WTC11 (cell line): ENCODE measurements at regions not wholly inside any gene's neighbourhood (a gene's known extent, or its start where the extent isn't known, plus 50 kb on each side); places are given as distances from the start of the nearest gene placed in this dataset.
"Not testable (repeated sequence)": the region's sequence is repeated elsewhere in the genome, so short reads cannot be mapped to it uniquely, and the experiment has no call there.

ENCODE experiments used
- ATAC-seq: fragments of 200-7000 bp; cut with Tn5 transposase; 2 replicates; pipeline ENCODE4 v1.10.0; 2021; ENCODE audit warnings: mild to moderate bottlenecking, moderate library complexity
- CTCF ChIA-PET: fragments of 300-600 bp; sonication (Branson Sonifier 250); formaldehyde crosslinking; loops from one replicate; lab custom pipeline; 2021; ENCODE audit warnings: antibody characterized with exemption; lab: Charles Lee
- POLR2A ChIA-PET: fragments of 350-600 bp; sonication (Branson Sonifier 250); formaldehyde crosslinking; loops from one replicate; lab custom pipeline; 2021; ENCODE audit warnings: antibody characterized with exemption; lab: Charles Lee
- DNase-seq: peaks from one replicate; pipeline ENCODE4 v3.0.0; 2021; ENCODE audit warnings: low spot score
- H3K27ac Mint-ChIP-seq: 2 replicates; pipeline ENCODE4 v1.8.0; 2021; ENCODE audit warnings: mixed read lengths
- H3K27me3 Mint-ChIP-seq: 2 replicates; pipeline ENCODE4 v1.8.0; 2021; ENCODE audit warnings: low read depth, mild to moderate bottlenecking, moderate library complexity, mixed read lengths
- H3K36me3 Mint-ChIP-seq: 2 replicates; pipeline ENCODE4 v1.8.0; 2021; ENCODE audit warnings: mixed read lengths
- H3K4me1 Mint-ChIP-seq: 2 replicates; pipeline ENCODE4 v1.8.0; 2022; ENCODE audit warnings: mixed read lengths
- H3K4me3 Mint-ChIP-seq: 2 replicates; pipeline ENCODE4 v1.8.0; 2021; ENCODE audit warnings: mild to moderate bottlenecking, moderate library complexity, mixed read lengths
- H3K9me3 Mint-ChIP-seq: 2 replicates; pipeline ENCODE4 v1.8.0; 2021; ENCODE audit warnings: mixed read lengths
- AR ChIP-seq: fragments of 250-450 bp; sonication (Bioruptor Pico); IDR thresholded peaks from 2 replicates; pipeline ENCODE4 v1.9.0; 2021; ENCODE audit warnings: mild to moderate bottlenecking
- CBFB ChIP-seq: sonication (generic); formaldehyde crosslinking; IDR thresholded peaks from 2 replicates; pipeline ENCODE4 v1.8.1; 2022; ENCODE audit warnings: mild to moderate bottlenecking, low read depth, missing genetic modification reagents
- CREM ChIP-seq: sonication (generic); formaldehyde crosslinking; IDR thresholded peaks from 2 replicates; pipeline ENCODE4 v1.8.1; 2022; ENCODE audit warnings: mild to moderate bottlenecking, missing genetic modification reagents, moderate library complexity
- E2F1 ChIP-seq: sonication (generic); formaldehyde crosslinking; IDR thresholded peaks from 2 replicates; pipeline ENCODE4 v1.8.0; 2022; ENCODE audit warnings: mild to moderate bottlenecking, missing genetic modification reagents
- E2F5 ChIP-seq: sonication (generic); formaldehyde crosslinking; IDR thresholded peaks from 2 replicates; pipeline ENCODE4 v1.8.1; 2022; ENCODE audit warnings: mild to moderate bottlenecking, moderate library complexity, missing genetic modification reagents
- ESRRA ChIP-seq: sonication (generic); formaldehyde crosslinking; IDR thresholded peaks from 2 replicates; pipeline ENCODE4 v1.8.1; 2022; ENCODE audit warnings: mild to moderate bottlenecking, missing genetic modification reagents, borderline replicate concordance
- FOXJ3 ChIP-seq: sonication (generic); formaldehyde crosslinking; IDR thresholded peaks from 2 replicates; pipeline ENCODE4 v1.9.0; 2021; ENCODE audit warnings: missing genetic modification reagents, mild to moderate bottlenecking, borderline replicate concordance
- FOXP1 ChIP-seq: sonication (generic); formaldehyde crosslinking; IDR thresholded peaks from 2 replicates; pipeline ENCODE4 v1.8.0; 2022; ENCODE audit warnings: missing genetic modification reagents, mild to moderate bottlenecking, moderate library complexity, borderline replicate concordance
- HMGA2 ChIP-seq: fragments of 250-450 bp; sonication (Bioruptor Pico); IDR thresholded peaks from 2 replicates; pipeline ENCODE4 v1.4.0; 2021; ENCODE audit warnings: mild to moderate bottlenecking, moderate library complexity
- MLX ChIP-seq: sonication (generic); formaldehyde crosslinking; IDR thresholded peaks from 2 replicates; pipeline ENCODE4 v1.8.1; 2023; ENCODE audit warnings: mild to moderate bottlenecking, missing genetic modification reagents, moderate library complexity
- NFYB ChIP-seq: sonication (generic); formaldehyde crosslinking; conservative IDR thresholded peaks from 2 replicates; pipeline ENCODE4 v1.8.0; 2022; ENCODE audit warnings: low read depth, missing genetic modification reagents
- NR1H2 ChIP-seq: sonication (generic); formaldehyde crosslinking; IDR thresholded peaks from 2 replicates; pipeline ENCODE4 v1.9.0; 2021; ENCODE audit warnings: mild to moderate bottlenecking, moderate library complexity, missing genetic modification reagents
- NR3C1 ChIP-seq: sonication (generic); formaldehyde crosslinking; conservative IDR thresholded peaks from 2 replicates; pipeline ENCODE4 v1.8.1; 2023; ENCODE audit warnings: low read depth, mild to moderate bottlenecking, missing genetic modification reagents
- RORB ChIP-seq: fragments of 250-450 bp; sonication (Bioruptor Pico); IDR thresholded peaks from 2 replicates; pipeline ENCODE4 v1.9.0; 2021; ENCODE audit warnings: mild to moderate bottlenecking
- SOX15 ChIP-seq: fragments of 250-450 bp; sonication (Bioruptor Pico); IDR thresholded peaks from 2 replicates; pipeline ENCODE4 v1.9.0; 2021; ENCODE audit warnings: mild to moderate bottlenecking
- TEAD4 ChIP-seq: sonication (generic); formaldehyde crosslinking; IDR thresholded peaks from 2 replicates; pipeline ENCODE4 v1.8.0; 2022; ENCODE audit warnings: mild to moderate bottlenecking, missing genetic modification reagents
- USF2 ChIP-seq: sonication (generic); formaldehyde crosslinking; IDR thresholded peaks from 2 replicates; pipeline ENCODE4 v1.8.1; 2023; ENCODE audit warnings: mild to moderate bottlenecking, missing genetic modification reagents, moderate library complexity
- ZNF121 ChIP-seq: sonication (generic); formaldehyde crosslinking; IDR thresholded peaks from 2 replicates; pipeline ENCODE4 v1.8.0; 2023; ENCODE audit warnings: missing genetic modification reagents
- ZNF138 ChIP-seq: sonication (generic); formaldehyde crosslinking; conservative IDR thresholded peaks from 2 replicates; pipeline ENCODE4 v1.8.1; 2022; ENCODE audit warnings: mild to moderate bottlenecking, moderate library complexity, missing genetic modification reagents
- ZNF263 ChIP-seq: sonication (generic); formaldehyde crosslinking; IDR thresholded peaks from 2 replicates; pipeline ENCODE4 v1.8.1; 2022; ENCODE audit warnings: low read depth, mild to moderate bottlenecking, moderate library complexity, missing genetic modification reagents
- ZNF671 ChIP-seq: fragments of 250-450 bp; sonication (Bioruptor Pico); IDR thresholded peaks from 2 replicates; pipeline ENCODE4 v1.8.0; 2021; ENCODE audit warnings: mild to moderate bottlenecking
- ZSCAN18 ChIP-seq: fragments of 250-450 bp; sonication (Bioruptor Pico); IDR thresholded peaks from 2 replicates; pipeline ENCODE4 v2.1.2; 2022; ENCODE audit warnings: mild to moderate bottlenecking, moderate library complexity

- no peak for TF ChIP-seq MLX
- no peak for TF ChIP-seq FOXJ3
- TF ChIP-seq E2F5 (CRISPR knock-in tag): no peak
- no peak for TF ChIP-seq ZSCAN18 (CRISPR knock-in tag)
- TF ChIP-seq AR (CRISPR knock-in tag): no peak
- TF ChIP-seq, all 79 proteins: peak for 0
These were observed 547.5 kb downstream of the TRAM1L1 start (continued) for GRCh38 chr4:116537828-116538227.

GRCh38 chr4:116536024-116536423 is 549.4 kb downstream of the TRAM1L1 start:
- DNase-seq, H3K27ac Mint-ChIP-seq, CTCF ChIA-PET, POLR2A ChIA-PET, ATAC-seq, H3K9me3 Mint-ChIP-seq, H3K4me3 Mint-ChIP-seq, H3K27me3 Mint-ChIP-seq, H3K36me3 Mint-ChIP-seq: not testable (repeated sequence)
- peaks cover 24% of the 10 kb centered on the region for H3K4me1 Mint-ChIP-seq

GRCh38 chr4:116531870-116532269 is 553.5 kb downstream of the TRAM1L1 start:
- Mint-ChIP-seq H3K9me3 (no peaks in the 10 kb centered on the region), H3K36me3 (no peaks in the 10 kb centered on the region), H3K27me3 (no peaks in the 10 kb centered on the region), H3K4me3 (no peak overlapping the region), H3K27ac (peak overlapping the region; percentile 78; the same call in 1 of the 2 replicates), H3K4me1 (peaks cover 17% of the 10 kb centered on the region)
- peak; percentile 59 for ATAC-seq
- POLR2A ChIA-PET: no interaction called here
- TF ChIP-seq ESRRA (CRISPR knock-in tag): no peak
- TF ChIP-seq CREM (CRISPR knock-in tag): no peak
- no peak for TF ChIP-seq E2F5 (CRISPR knock-in tag)
- TF ChIP-seq NR3C1 (CRISPR knock-in tag): no peak
- TF ChIP-seq E2F1: no peak
- no peak for TF ChIP-seq NFYB (CRISPR knock-in tag)
- no peak for TF ChIP-seq RORB (CRISPR knock-in tag)
- no peak for TF ChIP-seq NR1H2
- TF ChIP-seq HMGA2 (CRISPR knock-in tag): no peak
- no peak for TF ChIP-seq FOXP1
- TF ChIP-seq CBFB (CRISPR knock-in tag): no peak
- TF ChIP-seq ZNF263 (CRISPR knock-in tag): no peak
- TF ChIP-seq SOX15 (CRISPR knock-in tag): no peak
- TF ChIP-seq TEAD4 (CRISPR knock-in tag): no peak
- no peak for TF ChIP-seq ZNF121 (CRISPR knock-in tag)
- no peak for TF ChIP-seq AR (CRISPR knock-in tag)
- no peak for TF ChIP-seq USF2
- TF ChIP-seq ZNF138 (CRISPR knock-in tag): no peak
- no peak for TF ChIP-seq ZNF671 (CRISPR knock-in tag)
- no peak for DNase-seq
- CTCF ChIA-PET: no interaction called here
